ENCODE measurements at regions not wholly inside any gene's neighbourhood (a gene's known extent, or its start where the extent isn't known, plus 50 kb on each side); places are given as distances from the start of the nearest gene placed in this dataset.
"Not testable (repeated sequence)": the region's sequence is repeated elsewhere in the genome, so short reads cannot be mapped to it uniquely, and the experiment has no call there.

DNA sequence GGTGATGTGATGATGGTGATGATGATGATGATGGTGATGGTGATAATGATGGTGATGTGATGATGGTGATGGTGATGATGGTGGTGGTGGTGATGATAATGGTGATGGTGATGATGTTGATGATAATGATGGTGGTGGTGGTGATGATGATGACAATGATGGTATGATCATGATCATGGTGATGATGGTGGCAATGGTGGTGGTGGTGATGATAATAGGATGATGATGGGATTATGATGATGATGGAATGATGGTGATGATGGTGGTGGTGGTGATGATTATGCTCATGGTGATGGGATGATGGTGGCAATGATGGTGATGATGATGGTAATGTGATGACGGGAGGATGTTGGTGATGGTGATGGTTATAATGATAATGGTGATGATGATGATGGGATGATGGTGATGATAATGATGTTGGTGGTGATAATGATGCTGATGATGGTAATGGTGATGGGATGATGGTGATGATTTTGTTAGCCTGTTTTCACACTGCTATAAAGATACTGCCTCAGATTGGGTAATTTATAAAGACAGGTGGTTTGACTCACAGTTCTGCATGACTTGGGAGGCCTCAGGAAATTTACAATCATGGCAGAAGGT, 314.8 kb upstream of the SFSWAP start:
- TF ChIP-seq CTCF (IDR thresholded peaks at IDR 0.05; ENCODE audit: unreplicated experiment), result no peak
- DNase-seq (ENCODE audit: low spot score in 2 of 2, unreplicated experiment in 2 of 2), result no peak
- Mint-ChIP-seq H3K27ac (no peak overlapping the region), H3K9me3 (peaks cover 24% of the 10 kb centered on the region), H3K27me3 (ENCODE audit: low read depth) (no peaks in the 10 kb centered on the region), H3K4me1 (no peaks in the 10 kb centered on the region), H3K4me3 (no peak overlapping the region), H3K36me3 (peaks cover 2% of the 10 kb centered on the region)

DNA sequence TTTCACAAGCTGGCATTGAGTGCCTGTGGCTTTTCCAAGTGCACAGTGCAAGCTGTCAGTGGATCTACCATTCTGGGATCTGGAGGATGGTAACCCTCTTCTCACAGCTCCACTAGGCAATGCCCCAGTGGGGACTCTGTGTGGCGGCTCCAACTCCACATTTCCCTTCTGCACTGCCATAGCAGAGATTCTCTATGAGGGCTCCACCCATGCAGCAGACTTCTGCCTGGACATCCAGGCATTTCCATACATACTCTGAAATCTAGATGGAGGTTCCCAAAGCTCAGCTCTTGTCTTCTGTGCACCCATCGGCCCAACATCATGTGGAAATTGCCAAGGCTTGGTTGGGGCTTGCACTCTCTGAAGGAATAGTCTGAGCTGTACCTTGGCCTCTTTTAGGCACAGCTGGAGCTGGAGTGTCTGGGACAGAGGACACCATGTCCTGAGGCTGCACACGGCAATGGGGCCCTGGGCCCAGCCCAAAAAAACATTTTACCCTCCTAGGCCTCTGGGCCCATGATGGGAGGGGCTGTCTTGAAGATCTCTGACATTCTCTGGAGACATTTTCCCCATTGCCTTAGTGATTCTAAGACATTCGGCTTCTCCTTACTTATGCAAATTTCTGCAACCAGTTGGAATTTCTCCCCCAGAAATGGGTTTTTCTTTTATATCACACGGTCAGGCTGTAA, 313.3 kb upstream of the SFSWAP start:
- Mint-ChIP-seq H3K9me3 (peaks cover 28% of the 10 kb centered on the region), H3K27me3 (ENCODE audit: low read depth) (no peaks in the 10 kb centered on the region), H3K27ac (no peak overlapping the region), H3K36me3 (peaks cover 2% of the 10 kb centered on the region), H3K4me3 (no peak overlapping the region), H3K4me1 (no peaks in the 10 kb centered on the region)
- no peak for TF ChIP-seq CTCF (IDR thresholded peaks at IDR 0.05; ENCODE audit: unreplicated experiment)
- DNase-seq (ENCODE audit: low spot score in 2 of 2, unreplicated experiment in 2 of 2), result no peak

GRCh38 chr12:131399000-131399399, 311.9 kb upstream of the SFSWAP start:
- no peak for TF ChIP-seq CTCF (IDR thresholded peaks at IDR 0.05; ENCODE audit: unreplicated experiment)
- no peak for DNase-seq (ENCODE audit: low spot score in 2 of 2, unreplicated experiment in 2 of 2)
- peaks cover 26% of the 10 kb centered on the region for H3K9me3 Mint-ChIP-seq
- H3K27ac Mint-ChIP-seq, result no peak overlapping the region
- H3K4me1 Mint-ChIP-seq, result no peaks in the 10 kb centered on the region
- peaks cover 2% of the 10 kb centered on the region for H3K36me3 Mint-ChIP-seq
- H3K27me3 Mint-ChIP-seq (ENCODE audit: low read depth), result no peaks in the 10 kb centered on the region
- H3K4me3 Mint-ChIP-seq, result no peak overlapping the region

GRCh38 chr12:131400668-131401294, 310.1 kb upstream of the SFSWAP start:
- not testable (repeated sequence) for H3K36me3 Mint-ChIP-seq; H3K4me3 Mint-ChIP-seq; H3K4me1 Mint-ChIP-seq; DNase-seq (ENCODE audit: low spot score in 2 of 2, unreplicated experiment in 2 of 2); H3K27ac Mint-ChIP-seq; H3K27me3 Mint-ChIP-seq (ENCODE audit: low read depth)
- H3K9me3 Mint-ChIP-seq, result peaks cover 28% of the 10 kb centered on the region

- H3K27me3 Mint-ChIP-seq (ENCODE audit: low read depth); H3K36me3 Mint-ChIP-seq; DNase-seq (ENCODE audit: low spot score in 2 of 2, unreplicated experiment in 2 of 2); H3K4me1 Mint-ChIP-seq; H3K4me3 Mint-ChIP-seq; H3K27ac Mint-ChIP-seq: not testable (repeated sequence)
- H3K9me3 Mint-ChIP-seq, result peaks cover 29% of the 10 kb centered on the region
Observed at GRCh38 chr12:131401907-131402633, 308.8 kb upstream of the SFSWAP start.

DNA sequence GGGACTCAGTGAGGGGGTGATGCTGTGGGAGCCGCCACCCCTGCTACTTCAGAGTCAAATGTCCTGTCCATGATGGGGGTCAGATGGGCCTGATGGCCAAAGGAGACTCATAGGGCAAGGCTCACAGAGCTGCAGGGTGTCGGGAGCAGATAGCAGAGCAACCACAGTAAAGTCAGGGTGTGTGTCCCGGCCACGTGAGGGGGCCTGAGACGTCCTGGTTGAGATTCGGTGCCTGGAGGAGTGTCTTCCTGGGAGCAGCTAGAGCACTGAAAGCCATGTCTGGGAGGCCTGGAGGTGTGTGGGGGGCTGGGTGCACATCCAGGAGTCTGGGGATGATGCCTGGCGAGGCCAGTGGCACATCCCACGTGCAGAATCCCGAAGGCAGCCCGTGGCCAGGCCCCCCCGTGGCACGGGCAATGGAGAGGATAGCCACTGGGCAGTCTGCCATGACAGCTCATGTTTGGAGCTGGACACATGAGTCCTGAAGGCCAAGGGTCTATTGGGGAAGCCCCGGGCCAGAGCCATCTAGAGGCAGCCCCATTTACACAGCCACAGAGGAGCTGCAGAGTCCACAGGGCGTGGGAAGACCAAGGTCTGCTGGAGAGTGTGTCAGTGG, 308.0 kb upstream of the SFSWAP start:
- H3K4me3 Mint-ChIP-seq, result no peak overlapping the region
- peaks cover 27% of the 10 kb centered on the region for H3K9me3 Mint-ChIP-seq
- no peak overlapping the region for H3K27ac Mint-ChIP-seq
- H3K36me3 Mint-ChIP-seq, result no peaks in the 10 kb centered on the region
- H3K4me1 Mint-ChIP-seq, result no peaks in the 10 kb centered on the region
- DNase-seq (ENCODE audit: low spot score in 2 of 2, unreplicated experiment in 2 of 2), result no peak
- no peaks in the 10 kb centered on the region for H3K27me3 Mint-ChIP-seq (ENCODE audit: low read depth)
- no peak for TF ChIP-seq CTCF (IDR thresholded peaks at IDR 0.05; ENCODE audit: unreplicated experiment)
